Stimulated activated CD8-positive, alpha-beta memory T cell treated with anti-CD3 and anti-CD28 coated beads, Interleukin-4, amount 100 ng/mL, for 24 hours (primary cell): ENCODE measurements at regions not wholly inside any gene's neighbourhood (a gene's known extent, or its start where the extent isn't known, plus 50 kb on each side); places are given as distances from the start of the nearest gene placed in this dataset.

Experiments
- DNase-seq: peaks from one replicate; pipeline ENCODE4 v3.0.0-alpha.2; 2020; ENCODE audit warnings: low read depth

- DNase-seq: no peak
Observed at GRCh38 chr10:78905015-78905956, 163.5 kb upstream of the ZMIZ1 start.

GRCh38 chr10:78905957-78906308 lies 162.8 kb upstream of the ZMIZ1 start:
- DNase-seq: no peak

- DNase-seq: no peak
Observed at GRCh38 chr10:78906734-78907390, 161.9 kb upstream of the ZMIZ1 start.

- DNase-seq: no peak
Observed at GRCh38 chr10:78907551-78908211, 161.1 kb upstream of the ZMIZ1 start.

GRCh38 chr10:78909221-78909620 lies 159.5 kb upstream of the ZMIZ1 start:
- DNase-seq: no peak

GRCh38 chr10:78910021-78910420 lies 158.7 kb upstream of the ZMIZ1 start:
- no peak for DNase-seq

GRCh38 chr10:78910476-78910875 lies 158.3 kb upstream of the ZMIZ1 start:
- no peak for DNase-seq

GRCh38 chr10:78910886-78911285 lies 157.9 kb upstream of the ZMIZ1 start:
- DNase-seq: no peak

- DNase-seq: no peak
Observed at GRCh38 chr10:78911533-78912340, 157.0 kb upstream of the ZMIZ1 start.

GRCh38 chr10:78912361-78913218 lies 156.2 kb upstream of the ZMIZ1 start:
- no peak for DNase-seq

GRCh38 chr10:78913219-78914059 lies 155.3 kb upstream of the ZMIZ1 start:
- no peak for DNase-seq

GRCh38 chr10:78914060-78914378 lies 154.7 kb upstream of the ZMIZ1 start:
- no peak for DNase-seq

- no peak for DNase-seq
Observed at GRCh38 chr10:78914502-78915189, 154.1 kb upstream of the ZMIZ1 start.

GRCh38 chr10:78915190-78915518 lies 153.6 kb upstream of the ZMIZ1 start:
- DNase-seq: no peak

GRCh38 chr10:78916227-78916626 lies 152.5 kb upstream of the ZMIZ1 start:
- DNase-seq: no peak

GRCh38 chr10:78919181-78919966 lies 149.4 kb upstream of the ZMIZ1 start:
- DNase-seq: no peak

GRCh38 chr10:78920011-78920410 lies 148.8 kb upstream of the ZMIZ1 start:
- no peak for DNase-seq

- no peak for DNase-seq
Observed at GRCh38 chr10:78921895-78922294, 146.9 kb upstream of the ZMIZ1 start.
